Dedifferentiated amniotic fluid mesenchymal stem cell (primary cell): ENCODE measurements at regions not wholly inside any gene's neighbourhood (a gene's known extent, or its start where the extent isn't known, plus 50 kb on each side); places are given as distances from the start of the nearest gene placed in this dataset.

Experiments
- DNase-seq: peaks from one replicate; pipeline ENCODE4 v3.0.0-alpha.2; 2016; ENCODE audit errors: extremely low spot score

- DNase-seq = no peak
These were observed 318.3 kb downstream of the PHKB start for GRCh38 chr16:47779201-47780016.

GRCh38 chr16:47778106-47778801 lies 317.1 kb downstream of the PHKB start:
- DNase-seq = no peak

- DNase-seq = no peak
These were observed 316.1 kb downstream of the PHKB start for GRCh38 chr16:47777220-47777619.

- no peak for DNase-seq
These were observed 313.5 kb downstream of the PHKB start for GRCh38 chr16:47774661-47775060.

GRCh38 chr16:47753659-47754058 lies 292.5 kb downstream of the PHKB start:
- no peak for DNase-seq
